ENCODE measurements at regions not wholly inside any gene's neighbourhood (a gene's known extent, or its start where the extent isn't known, plus 50 kb on each side); places are given as distances from the start of the nearest gene placed in this dataset.
A peak's percentile ranks its signal among the peaks of the same experiment; 100 is the strongest.
"Not testable (repeated sequence)": the region's sequence is repeated elsewhere in the genome, so short reads cannot be mapped to it uniquely, and the experiment has no call there.

GRCh38 chr7:79921976-79922375 is 212.7 kb upstream of the GNAI1 start:
- H3K9me3 Mint-ChIP-seq, result peaks cover 2 to 13% (median 9%) of the 10 kb centered on the region in 7 donors
- no peak for ATAC-seq (ENCODE audit: low read depth in 2 of 2)
- no peaks in the 10 kb centered on the region for H3K27me3 Mint-ChIP-seq

GRCh38 chr7:79918632-79919031 is 216.0 kb upstream of the GNAI1 start:
- not testable (repeated sequence) for H3K4me1 ChIP-seq (ENCODE audit: control insufficient read depth, insufficient read depth, low read length, poor library complexity, severe bottlenecking)

More at GRCh38 chr7:79921976-79922375, 212.7 kb upstream of the GNAI1 start:
- H3K4me3 ChIP-seq (ENCODE audit: low read depth, low read length), result no peak overlapping the region
- H3K9me3 ChIP-seq (ENCODE audit: control insufficient read depth in 2 of 2, low read length in 2 of 2), result peaks cover 3 to 10% of the 10 kb centered on the region in 2 experiments
- peaks cover 0 to 8% (median 2%) of the 10 kb centered on the region in 4 donors for H3K4me1 Mint-ChIP-seq
- no peaks in the 10 kb centered on the region for H3K27me3 ChIP-seq (ENCODE audit: control insufficient read depth, insufficient read depth, low read length)
- no peaks in the 10 kb centered on the region for H3K36me3 ChIP-seq (ENCODE audit: control insufficient read depth, insufficient read depth, low read length)
- H3K4me1 ChIP-seq (ENCODE audit: control insufficient read depth, insufficient read depth, low read length, poor library complexity, severe bottlenecking), result no peaks in the 10 kb centered on the region
- no peak for DNase-seq
- H3K36me3 Mint-ChIP-seq, result no peaks in the 10 kb centered on the region
- no peak overlapping the region for H3K27ac ChIP-seq (ENCODE audit: insufficient read depth, low read length, poor library complexity, severe bottlenecking)
- H3K27ac Mint-ChIP-seq, result no peak overlapping the region
- no peak overlapping the region for H3K4me3 Mint-ChIP-seq

GRCh38 chr7:79915346-79915745 is 219.3 kb upstream of the GNAI1 start:
- H3K27ac Mint-ChIP-seq, result peak overlapping the region in 1 of 3 donors; percentile 9
- not testable (repeated sequence) for H3K4me3 ChIP-seq (ENCODE audit: low read depth, low read length)

More at GRCh38 chr7:79918632-79919031, 216.0 kb upstream of the GNAI1 start:
- not testable (repeated sequence) for H3K27ac ChIP-seq (ENCODE audit: insufficient read depth, low read length, poor library complexity, severe bottlenecking); H3K9me3 ChIP-seq (ENCODE audit: control insufficient read depth in 2 of 2, low read length in 2 of 2); H3K36me3 ChIP-seq (ENCODE audit: control insufficient read depth, insufficient read depth, low read length); H3K4me3 Mint-ChIP-seq; H3K36me3 Mint-ChIP-seq; H3K4me3 ChIP-seq (ENCODE audit: low read depth, low read length); H3K27me3 ChIP-seq (ENCODE audit: control insufficient read depth, insufficient read depth, low read length); DNase-seq; H3K27me3 Mint-ChIP-seq; ATAC-seq (ENCODE audit: low read depth in 2 of 2); H3K27ac Mint-ChIP-seq
- peaks cover under 1 to 17% (median 11%) of the 10 kb centered on the region in 7 donors for H3K9me3 Mint-ChIP-seq
- peaks cover 0 to 26% (median 3%) of the 10 kb centered on the region in 4 donors for H3K4me1 Mint-ChIP-seq

GRCh38 chr7:79912213-79912633 is 222.4 kb upstream of the GNAI1 start:
- H3K4me1 ChIP-seq (ENCODE audit: control insufficient read depth, insufficient read depth, low read length, poor library complexity, severe bottlenecking), result no peaks in the 10 kb centered on the region
- no peaks in the 10 kb centered on the region for H3K9me3 ChIP-seq (ENCODE audit: control insufficient read depth in 2 of 2, low read length in 2 of 2)
- H3K27ac ChIP-seq (ENCODE audit: insufficient read depth, low read length, poor library complexity, severe bottlenecking), result no peak overlapping the region
- peak overlapping the region; percentile 37 for H3K4me3 ChIP-seq (ENCODE audit: low read depth, low read length)
- peak; percentile 62 to 67 for ATAC-seq (ENCODE audit: low read depth in 2 of 2)
- H3K4me3 Mint-ChIP-seq, result peak overlapping the region; percentile 48 to 81 (median 66)
- H3K27me3 Mint-ChIP-seq, result no peaks in the 10 kb centered on the region
- peak in 2 of 3 donors; percentile 33 to 54 for DNase-seq
- H3K36me3 Mint-ChIP-seq, result peaks cover 3% of the 10 kb centered on the region
- H3K9me3 Mint-ChIP-seq, result peaks cover 1 to 13% (median 6%) of the 10 kb centered on the region in 7 donors
- no peaks in the 10 kb centered on the region for H3K36me3 ChIP-seq (ENCODE audit: control insufficient read depth, insufficient read depth, low read length)
- H3K27ac Mint-ChIP-seq, result peak overlapping the region; percentile 37 to 70 (median 51)
- no peaks in the 10 kb centered on the region for H3K27me3 ChIP-seq (ENCODE audit: control insufficient read depth, insufficient read depth, low read length)
- peaks cover 0 to 60% (median 7%) of the 10 kb centered on the region in 4 donors for H3K4me1 Mint-ChIP-seq

More at GRCh38 chr7:79915346-79915745, 219.3 kb upstream of the GNAI1 start:
- H3K36me3 Mint-ChIP-seq; H3K27me3 ChIP-seq (ENCODE audit: control insufficient read depth, insufficient read depth, low read length); ATAC-seq (ENCODE audit: low read depth in 2 of 2); H3K4me1 ChIP-seq (ENCODE audit: control insufficient read depth, insufficient read depth, low read length, poor library complexity, severe bottlenecking); H3K27me3 Mint-ChIP-seq; H3K36me3 ChIP-seq (ENCODE audit: control insufficient read depth, insufficient read depth, low read length); H3K9me3 ChIP-seq (ENCODE audit: control insufficient read depth in 2 of 2, low read length in 2 of 2); H3K27ac ChIP-seq (ENCODE audit: insufficient read depth, low read length, poor library complexity, severe bottlenecking): not testable (repeated sequence)
- Mint-ChIP-seq H3K4me3 (peak overlapping the region in 2 of 4 donors; percentile 23 to 44), H3K4me1 (peaks cover 0 to 51% (median 7%) of the 10 kb centered on the region in 4 donors), H3K9me3 (peaks cover 1 to 15% (median 8%) of the 10 kb centered on the region in 7 donors)
- peak in 1 of 3 donors; percentile 50 for DNase-seq

- peak overlapping the region in 3 of 4 donors; percentile 48 to 75 (median 57) for H3K4me3 Mint-ChIP-seq
- no peak overlapping the region for H3K4me3 ChIP-seq (ENCODE audit: low read depth, low read length)
- peaks cover 3% of the 10 kb centered on the region for H3K36me3 Mint-ChIP-seq
- no peaks in the 10 kb centered on the region for H3K27me3 ChIP-seq (ENCODE audit: control insufficient read depth, insufficient read depth, low read length)
- no peaks in the 10 kb centered on the region for H3K27me3 Mint-ChIP-seq
- peak overlapping the region; percentile 37 to 83 (median 47) for H3K27ac Mint-ChIP-seq
- H3K9me3 ChIP-seq (ENCODE audit: control insufficient read depth in 2 of 2, low read length in 2 of 2), result no peaks in the 10 kb centered on the region
- H3K9me3 Mint-ChIP-seq, result peaks cover 1 to 8% (median 6%) of the 10 kb centered on the region in 7 donors
- no peaks in the 10 kb centered on the region for H3K36me3 ChIP-seq (ENCODE audit: control insufficient read depth, insufficient read depth, low read length)
- peaks cover 0 to 55% (median 7%) of the 10 kb centered on the region in 4 donors for H3K4me1 Mint-ChIP-seq
- DNase-seq, result peak in 2 of 3 donors; percentile 10 to 61
- peak; percentile 52 to 54 for ATAC-seq (ENCODE audit: low read depth in 2 of 2)
- H3K27ac ChIP-seq (ENCODE audit: insufficient read depth, low read length, poor library complexity, severe bottlenecking), result no peak overlapping the region
- no peaks in the 10 kb centered on the region for H3K4me1 ChIP-seq (ENCODE audit: control insufficient read depth, insufficient read depth, low read length, poor library complexity, severe bottlenecking)
Measured at GRCh38 chr7:79911420-79911819, 223.2 kb upstream of the GNAI1 start.

- H3K4me1 Mint-ChIP-seq, result peaks cover 0 to 42% (median 5%) of the 10 kb centered on the region in 4 donors
- Histone ChIP-seq H3K4me1 (ENCODE audit: control insufficient read depth, insufficient read depth, low read length, poor library complexity, severe bottlenecking) (no peaks in the 10 kb centered on the region), H3K36me3 (ENCODE audit: control insufficient read depth, insufficient read depth, low read length) (no peaks in the 10 kb centered on the region), H3K9me3 (ENCODE audit: control insufficient read depth in 2 of 2, low read length in 2 of 2) (no peaks in the 10 kb centered on the region), H3K27ac (ENCODE audit: insufficient read depth, low read length, poor library complexity, severe bottlenecking) (no peak overlapping the region), H3K27me3 (ENCODE audit: control insufficient read depth, insufficient read depth, low read length) (no peaks in the 10 kb centered on the region), H3K4me3 (ENCODE audit: low read depth, low read length) (no peak overlapping the region)
- peaks cover 0 to 6% (median 4%) of the 10 kb centered on the region in 7 donors for H3K9me3 Mint-ChIP-seq
- no peaks in the 10 kb centered on the region for H3K27me3 Mint-ChIP-seq
- DNase-seq, result peak in 2 of 3 donors; percentile 19 to 20
- H3K27ac Mint-ChIP-seq, result peak overlapping the region in 1 of 3 donors; percentile 55
- ATAC-seq (ENCODE audit: low read depth in 2 of 2), result no peak
- H3K4me3 Mint-ChIP-seq, result no peak overlapping the region
- H3K36me3 Mint-ChIP-seq, result peaks cover 3% of the 10 kb centered on the region
Measured at GRCh38 chr7:79909176-79909575, 225.5 kb upstream of the GNAI1 start.

GRCh38 chr7:79897166-79897565 is 237.5 kb upstream of the GNAI1 start:
- Mint-ChIP-seq H3K27me3 (no peaks in the 10 kb centered on the region), H3K4me3 (no peak overlapping the region), H3K27ac (no peak overlapping the region), H3K9me3 (peaks cover 0 to 12% (median 3%) of the 10 kb centered on the region in 7 donors), H3K4me1 (no peaks in the 10 kb centered on the region), H3K36me3 (no peaks in the 10 kb centered on the region)
- Histone ChIP-seq H3K4me1 (ENCODE audit: control insufficient read depth, insufficient read depth, low read length, poor library complexity, severe bottlenecking) (no peaks in the 10 kb centered on the region), H3K9me3 (ENCODE audit: control insufficient read depth in 2 of 2, low read length in 2 of 2) (no peaks in the 10 kb centered on the region), H3K36me3 (ENCODE audit: control insufficient read depth, insufficient read depth, low read length) (no peaks in the 10 kb centered on the region), H3K27ac (ENCODE audit: insufficient read depth, low read length, poor library complexity, severe bottlenecking) (no peak overlapping the region), H3K27me3 (ENCODE audit: control insufficient read depth, insufficient read depth, low read length) (no peaks in the 10 kb centered on the region), H3K4me3 (ENCODE audit: low read depth, low read length) (no peak overlapping the region)
- DNase-seq, result no peak
- ATAC-seq (ENCODE audit: low read depth in 2 of 2), result no peak

- Histone ChIP-seq H3K4me1 (ENCODE audit: control insufficient read depth, insufficient read depth, low read length, poor library complexity, severe bottlenecking) (no peaks in the 10 kb centered on the region), H3K27ac (ENCODE audit: insufficient read depth, low read length, poor library complexity, severe bottlenecking) (no peak overlapping the region), H3K9me3 (ENCODE audit: control insufficient read depth in 2 of 2, low read length in 2 of 2) (no peaks in the 10 kb centered on the region), H3K36me3 (ENCODE audit: control insufficient read depth, insufficient read depth, low read length) (no peaks in the 10 kb centered on the region), H3K4me3 (ENCODE audit: low read depth, low read length) (no peak overlapping the region), H3K27me3 (ENCODE audit: control insufficient read depth, insufficient read depth, low read length) (no peaks in the 10 kb centered on the region)
- Mint-ChIP-seq H3K36me3 (no peaks in the 10 kb centered on the region), H3K9me3 (peaks cover 0 to 12% (median 6%) of the 10 kb centered on the region in 7 donors), H3K4me1 (no peaks in the 10 kb centered on the region), H3K4me3 (no peak overlapping the region), H3K27me3 (no peaks in the 10 kb centered on the region), H3K27ac (no peak overlapping the region)
- ATAC-seq (ENCODE audit: low read depth in 2 of 2) (no peak), DNase-seq (no peak)
Measured at GRCh38 chr7:79893991-79894390, 240.6 kb upstream of the GNAI1 start.
